GM10847 (cell line): ENCODE measurements at regions not wholly inside any gene's neighbourhood (a gene's known extent, or its start where the extent isn't known, plus 50 kb on each side); places are given as distances from the start of the nearest gene placed in this dataset.

Experiments used
- POLR2A ChIP-seq: IDR thresholded peaks from 2 replicates; pipeline ENCODE4 v1.6.1; 2011; ENCODE audit not compliant: insufficient read length; ENCODE audit errors: extremely low read depth

DNA sequence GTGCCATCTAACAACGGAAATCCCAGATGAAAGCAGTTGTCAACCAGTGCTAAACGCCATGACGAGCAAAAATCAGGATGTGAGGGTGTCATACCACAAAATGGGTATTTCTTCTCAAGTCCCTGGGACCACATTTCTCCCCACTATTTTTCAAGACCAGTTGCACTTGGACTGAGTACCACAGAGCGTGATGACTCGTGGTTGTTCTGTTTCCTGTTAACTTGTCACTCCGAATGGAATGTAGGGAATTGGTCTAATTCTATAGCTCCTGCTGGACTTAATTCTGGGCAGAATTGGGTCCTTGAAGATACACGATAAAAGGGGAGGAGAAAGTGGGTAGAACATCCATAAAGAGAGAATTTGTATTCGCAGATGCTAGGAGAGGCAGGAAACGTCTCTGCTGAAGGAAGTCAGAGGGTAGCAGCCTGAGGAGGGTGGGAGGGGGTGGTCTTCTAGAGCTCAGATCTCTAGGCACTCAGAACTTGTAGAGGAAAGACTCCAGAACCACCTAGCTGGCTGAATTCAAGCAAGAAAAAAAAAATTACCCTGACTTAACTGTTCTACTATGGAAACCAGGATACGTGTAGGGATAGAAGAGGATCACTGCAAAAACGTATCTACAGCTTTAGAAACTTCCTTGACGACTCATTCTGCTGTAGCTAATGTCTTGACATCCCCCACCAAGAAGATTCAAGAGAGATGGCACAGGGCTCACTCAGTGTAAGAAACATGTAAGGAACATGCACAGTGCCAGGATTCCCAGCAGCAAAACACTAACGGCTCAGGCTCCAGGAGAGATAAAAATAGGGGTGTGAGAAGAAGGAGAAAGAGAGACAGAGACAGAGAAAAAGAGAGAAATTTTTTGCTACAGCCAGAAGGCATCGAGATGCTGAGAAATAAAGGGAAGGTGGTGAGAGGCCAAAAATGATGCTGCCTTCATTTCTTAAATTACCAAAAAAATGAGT, 494.7 kb downstream of the CD83 start:
- TF ChIP-seq POLR2A: no peak

DNA sequence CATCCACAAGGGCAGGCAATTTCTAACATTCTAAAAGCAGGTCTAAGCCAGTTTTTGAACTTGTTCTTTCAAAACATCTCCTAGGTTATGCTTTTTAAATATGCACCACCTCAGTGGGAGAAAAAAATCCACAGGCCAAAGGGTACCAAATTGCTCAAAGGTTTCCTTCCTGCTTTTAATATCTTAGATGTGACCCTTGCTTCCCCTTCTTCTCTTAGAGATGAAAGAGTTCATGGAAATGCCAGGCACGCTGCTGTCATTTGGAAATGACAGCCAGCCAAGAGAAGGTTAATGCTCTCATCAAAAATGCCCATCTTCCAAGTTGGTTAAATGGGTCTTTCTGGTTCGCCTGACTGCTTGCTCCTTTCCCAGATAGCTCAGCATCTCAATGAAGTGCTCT, 497.1 kb downstream of the CD83 start:
- no peak for TF ChIP-seq POLR2A

DNA sequence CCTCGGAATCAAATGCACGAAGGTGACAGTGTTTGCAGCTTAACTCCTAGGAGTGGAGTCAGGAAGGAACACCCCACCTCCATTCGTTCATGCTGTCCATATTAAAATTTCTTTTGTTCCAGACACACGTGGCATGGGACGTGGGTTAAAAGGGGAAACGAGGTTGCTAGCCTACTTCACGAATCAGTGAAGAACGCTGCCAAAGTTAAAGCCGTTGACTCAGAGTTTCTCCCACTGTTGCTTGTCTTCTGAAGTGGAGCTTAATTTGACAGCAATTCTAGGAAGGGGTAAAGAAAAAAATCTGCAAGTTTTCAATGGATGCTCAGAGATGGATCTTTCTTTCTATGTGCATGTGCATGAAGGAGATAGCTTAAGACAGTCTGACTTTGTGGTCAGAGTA, 499.1 kb downstream of the CD83 start:
- no peak for TF ChIP-seq POLR2A

DNA sequence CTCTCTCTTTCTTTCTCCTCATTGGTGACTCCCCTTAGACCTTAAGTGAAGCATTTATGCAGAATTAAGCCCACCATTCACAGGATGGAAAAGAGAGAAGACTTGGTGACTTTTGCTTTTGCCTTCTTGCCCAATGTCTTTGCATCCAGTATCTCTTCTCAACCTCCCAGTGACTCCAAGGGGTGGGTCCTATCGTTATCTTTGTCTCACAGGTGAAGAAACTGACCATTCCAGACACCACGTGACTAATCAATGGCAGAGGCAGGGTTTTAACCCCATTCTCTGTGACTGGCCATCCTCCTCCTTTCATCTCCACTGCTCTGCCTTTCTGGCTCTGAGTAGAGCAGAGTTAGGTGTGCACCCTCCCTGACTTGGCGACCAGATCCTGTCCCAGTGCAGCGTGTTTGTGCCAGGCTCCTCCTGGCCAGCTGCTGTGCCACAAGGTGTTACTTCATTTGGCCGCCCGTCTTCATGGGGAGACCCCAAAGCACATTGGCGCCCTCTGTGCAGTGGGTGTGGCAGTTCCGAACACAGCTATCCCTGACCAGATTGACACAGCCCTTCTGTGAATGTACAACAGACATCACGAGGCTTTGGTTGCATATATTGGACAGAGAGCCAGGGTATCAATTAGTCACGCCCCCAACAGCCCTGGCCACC, 501.3 kb downstream of the CD83 start:
- TF ChIP-seq POLR2A: no peak

DNA sequence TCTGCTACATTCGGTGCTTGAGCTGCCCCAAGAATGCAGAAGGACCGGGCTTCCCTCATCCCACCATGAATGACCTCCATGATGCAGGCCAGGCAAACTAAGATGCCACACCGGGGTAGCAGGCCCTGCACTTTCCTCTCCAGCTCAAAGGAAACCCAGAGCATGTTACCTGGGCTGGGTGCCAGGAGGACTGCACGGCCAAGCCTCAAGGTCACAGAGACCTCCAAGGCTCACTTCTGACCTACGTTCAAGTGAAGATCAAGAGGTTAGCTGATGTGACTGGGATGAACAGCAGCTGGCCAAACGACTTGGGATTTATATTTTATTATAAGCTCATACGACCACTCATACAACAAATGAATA, 501.8 kb downstream of the CD83 start:
- no peak for TF ChIP-seq POLR2A

DNA sequence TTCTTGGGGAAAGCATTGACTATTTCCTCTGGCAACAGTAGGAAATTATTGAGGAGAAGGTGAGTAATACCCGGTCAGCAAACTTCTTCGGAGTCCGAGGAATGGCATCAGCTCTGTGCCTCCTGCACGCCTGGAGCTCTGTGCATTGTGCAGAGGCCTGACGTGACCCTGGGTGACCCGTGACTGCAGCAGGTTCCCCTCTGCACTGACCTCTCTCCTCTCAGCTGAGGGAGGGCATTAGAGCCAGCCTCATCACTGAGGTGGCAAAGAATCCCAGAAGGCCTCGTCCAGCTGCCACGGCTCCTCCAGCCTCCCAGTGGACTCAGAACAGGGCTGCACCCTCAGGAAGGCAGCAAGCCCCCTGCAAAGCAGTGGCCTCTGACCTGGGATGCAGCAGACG, 502.9 kb downstream of the CD83 start:
- no peak for TF ChIP-seq POLR2A

DNA sequence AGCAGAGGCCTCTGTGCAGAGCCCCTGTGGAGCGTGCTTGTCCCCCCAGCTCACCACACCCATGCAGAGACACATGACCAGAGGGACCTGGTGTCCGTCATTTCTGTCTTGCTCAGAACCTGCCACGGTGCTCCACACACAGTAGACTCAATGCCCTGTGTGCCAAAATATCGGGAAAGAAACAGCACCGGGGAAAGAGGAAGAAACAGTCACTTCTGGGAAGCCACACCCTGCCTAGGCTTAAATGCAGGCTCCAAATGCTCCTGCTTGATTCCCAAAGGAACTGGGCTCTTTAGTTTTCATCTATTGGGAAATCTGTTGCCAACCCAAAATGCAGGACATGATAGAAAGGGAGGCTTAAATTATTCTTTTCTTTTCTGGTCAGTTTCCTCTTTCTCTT, 503.9 kb downstream of the CD83 start:
- no peak for TF ChIP-seq POLR2A

DNA sequence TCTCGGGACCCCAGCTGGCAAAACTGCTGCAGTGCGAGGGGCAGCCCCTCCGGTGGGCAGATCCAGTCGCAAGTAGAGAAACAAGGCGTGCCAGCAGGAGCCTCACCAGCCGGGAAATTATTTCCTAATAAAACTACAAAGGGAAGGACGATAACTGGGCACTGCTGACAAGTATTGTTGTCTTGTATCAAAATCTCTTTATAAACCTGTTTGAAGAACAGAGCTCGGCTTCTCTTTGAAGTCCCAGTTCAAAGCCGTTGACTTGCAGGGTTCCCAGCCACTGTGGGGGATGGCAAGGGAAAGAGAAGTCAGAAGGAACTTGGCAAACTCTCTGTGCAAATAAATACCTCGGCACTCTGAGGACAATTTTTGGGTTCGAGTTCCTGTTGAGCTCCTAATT, 504.5 kb downstream of the CD83 start:
- TF ChIP-seq POLR2A: no peak

DNA sequence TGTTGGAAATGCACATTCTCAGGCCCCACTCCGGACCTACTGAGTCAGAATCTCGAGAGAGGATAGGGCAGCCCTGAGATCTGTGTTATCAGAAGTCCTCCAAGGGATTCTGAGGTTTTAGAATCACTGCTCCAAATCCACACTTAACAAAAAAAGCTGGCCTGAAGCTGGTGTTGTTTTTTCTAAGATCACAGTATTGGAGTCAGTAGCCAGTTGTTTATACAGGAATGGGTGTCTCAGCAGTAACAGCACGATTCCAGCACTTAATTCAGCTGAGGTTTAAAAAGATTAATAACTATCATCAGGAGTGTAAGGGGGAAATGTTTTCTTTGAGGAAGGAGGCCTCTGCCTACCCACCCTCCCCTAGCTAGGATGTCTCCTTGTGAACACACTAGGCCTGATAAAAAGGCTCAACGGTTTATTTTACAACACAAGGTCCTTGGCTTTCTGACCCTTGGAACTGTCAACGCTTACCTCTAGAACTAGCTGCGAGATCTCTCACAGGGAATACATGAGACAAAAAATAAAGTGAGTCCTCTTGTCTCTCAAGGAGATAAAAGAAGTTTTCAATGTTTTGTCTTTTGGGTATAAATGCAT, 505.4 kb downstream of the CD83 start:
- TF ChIP-seq POLR2A: no peak

DNA sequence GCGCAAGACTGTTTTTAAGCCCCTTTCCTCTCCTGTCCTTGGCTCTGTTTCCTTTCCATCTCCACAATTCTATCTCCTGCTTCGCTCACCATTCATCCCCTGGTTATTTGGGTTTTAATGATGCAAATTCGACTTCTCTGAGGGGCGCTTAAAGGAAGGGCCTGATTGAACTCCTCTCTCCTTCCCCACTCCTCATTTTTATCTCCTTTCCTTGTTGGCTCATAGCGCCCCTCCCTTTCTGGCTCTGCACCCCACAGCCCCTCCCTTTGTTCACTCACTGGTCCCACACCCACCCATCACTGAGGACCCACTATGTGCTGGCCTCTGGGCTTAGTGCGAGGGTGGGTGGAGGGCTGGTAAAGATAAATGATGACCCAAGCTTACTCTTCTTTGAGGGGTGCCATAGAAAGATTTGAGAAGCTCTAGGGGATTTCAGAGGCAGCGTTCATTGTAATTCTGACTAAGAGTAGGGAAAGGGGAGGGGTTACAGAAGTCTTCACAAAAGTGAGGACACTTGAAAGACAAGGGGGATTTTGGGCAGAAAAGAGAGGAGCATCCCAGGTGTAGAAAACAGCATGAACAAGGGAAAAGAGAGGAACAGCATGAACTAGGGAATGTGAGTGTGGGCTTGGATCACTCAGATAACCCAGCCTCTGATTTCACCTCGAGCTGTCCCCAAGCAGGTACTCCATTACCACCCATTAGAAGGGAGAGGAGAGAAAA, 507.8 kb downstream of the CD83 start:
- TF ChIP-seq POLR2A: no peak

DNA sequence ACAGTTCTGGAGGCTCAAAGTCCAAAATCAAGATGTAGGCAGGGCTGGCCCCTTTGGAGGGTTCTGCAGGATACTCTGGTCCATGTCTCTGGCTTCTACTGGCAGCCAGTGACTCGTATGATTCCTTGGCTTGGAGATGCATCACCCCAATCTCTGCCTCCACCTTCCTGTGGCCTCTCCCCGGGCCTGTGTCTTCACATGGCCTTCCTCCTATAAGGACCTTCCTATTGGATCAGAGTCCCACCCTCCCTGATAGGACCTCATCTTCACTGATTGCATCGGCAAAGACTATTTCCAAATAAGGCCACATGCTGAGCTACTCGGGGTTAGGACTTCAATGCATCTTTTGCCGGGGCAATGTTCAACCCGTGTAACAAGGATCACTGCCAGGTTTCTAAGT, 509.0 kb downstream of the CD83 start:
- TF ChIP-seq POLR2A: no peak

DNA sequence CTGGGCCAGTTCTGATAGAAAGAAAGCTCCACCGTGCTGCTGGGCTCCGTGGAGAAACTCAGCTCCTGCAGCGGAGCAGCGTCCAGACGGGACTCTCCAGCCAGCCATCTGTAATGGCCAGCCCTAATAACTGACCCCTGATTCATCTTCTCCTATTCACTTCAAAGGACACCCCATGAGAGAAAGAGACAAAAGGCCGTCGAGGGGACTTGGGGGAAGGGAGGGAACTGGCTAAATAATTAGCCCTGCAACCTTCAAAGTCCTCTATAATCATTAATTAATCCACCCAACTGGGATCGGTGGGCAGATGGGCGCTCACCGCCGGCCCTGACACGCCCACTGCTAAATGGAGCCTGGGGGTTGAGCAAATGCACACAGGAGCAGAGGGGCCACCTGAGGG, 512.4 kb downstream of the CD83 start:
- no peak for TF ChIP-seq POLR2A

DNA sequence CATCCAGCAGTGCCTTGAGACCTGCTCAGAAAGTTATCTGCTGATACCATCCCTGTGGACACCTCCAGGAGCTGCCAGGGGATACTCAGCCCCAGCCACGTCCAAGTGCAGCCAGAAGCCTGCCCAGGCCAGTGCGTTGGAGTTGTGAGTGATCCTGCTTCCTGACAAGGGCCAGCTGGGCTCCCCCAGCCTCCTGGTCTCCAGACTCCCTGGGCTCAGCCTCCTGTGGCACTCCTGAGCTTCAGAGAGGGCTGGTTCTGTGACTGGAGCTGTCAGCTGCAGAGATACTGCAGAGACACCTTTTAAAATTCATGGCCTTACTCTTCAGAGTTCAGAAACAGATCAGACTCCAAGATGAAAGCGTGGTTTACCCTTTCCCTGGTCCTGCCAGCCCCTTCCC, 515.9 kb downstream of the CD83 start:
- no peak for TF ChIP-seq POLR2A

DNA sequence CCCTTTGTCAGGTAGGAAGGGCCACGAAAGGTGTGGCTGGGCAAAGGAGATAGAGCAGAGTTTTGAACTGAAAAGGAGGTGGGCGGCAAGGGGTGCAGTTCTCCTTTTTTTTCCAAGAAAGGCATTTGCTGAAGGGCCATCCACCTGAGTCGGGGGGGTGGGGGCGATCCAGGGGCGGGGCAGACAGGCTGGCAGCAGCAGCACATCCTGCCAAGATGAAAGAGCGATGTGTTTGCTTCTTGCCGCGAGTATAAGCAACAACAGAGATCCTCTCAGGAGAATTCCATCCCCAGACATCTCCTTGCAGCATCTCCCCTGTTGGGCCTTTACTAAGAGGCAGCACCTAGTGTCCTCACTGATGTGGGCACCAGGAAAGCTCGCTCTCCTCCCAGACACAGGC, 516.5 kb downstream of the CD83 start:
- TF ChIP-seq POLR2A: no peak

DNA sequence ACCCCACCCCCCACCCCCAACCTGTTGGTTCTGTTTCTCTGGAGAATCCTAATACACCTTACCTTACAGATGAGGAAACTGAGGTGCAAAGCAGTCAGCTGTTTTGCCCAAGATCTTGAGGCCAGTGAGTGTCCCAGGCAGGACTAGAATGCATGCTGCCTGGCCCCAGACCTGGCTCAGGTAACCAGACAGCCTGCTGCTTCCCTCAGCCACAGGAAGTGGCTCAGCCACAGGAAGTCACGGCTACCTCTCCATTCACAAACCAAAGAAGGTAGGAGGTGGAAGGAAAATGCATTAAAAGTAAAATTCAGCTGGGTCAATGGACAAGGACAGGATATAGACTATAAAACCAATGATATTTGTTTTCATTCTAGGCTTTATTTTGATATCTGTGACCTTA, 517.6 kb downstream of the CD83 start:
- no peak for TF ChIP-seq POLR2A

DNA sequence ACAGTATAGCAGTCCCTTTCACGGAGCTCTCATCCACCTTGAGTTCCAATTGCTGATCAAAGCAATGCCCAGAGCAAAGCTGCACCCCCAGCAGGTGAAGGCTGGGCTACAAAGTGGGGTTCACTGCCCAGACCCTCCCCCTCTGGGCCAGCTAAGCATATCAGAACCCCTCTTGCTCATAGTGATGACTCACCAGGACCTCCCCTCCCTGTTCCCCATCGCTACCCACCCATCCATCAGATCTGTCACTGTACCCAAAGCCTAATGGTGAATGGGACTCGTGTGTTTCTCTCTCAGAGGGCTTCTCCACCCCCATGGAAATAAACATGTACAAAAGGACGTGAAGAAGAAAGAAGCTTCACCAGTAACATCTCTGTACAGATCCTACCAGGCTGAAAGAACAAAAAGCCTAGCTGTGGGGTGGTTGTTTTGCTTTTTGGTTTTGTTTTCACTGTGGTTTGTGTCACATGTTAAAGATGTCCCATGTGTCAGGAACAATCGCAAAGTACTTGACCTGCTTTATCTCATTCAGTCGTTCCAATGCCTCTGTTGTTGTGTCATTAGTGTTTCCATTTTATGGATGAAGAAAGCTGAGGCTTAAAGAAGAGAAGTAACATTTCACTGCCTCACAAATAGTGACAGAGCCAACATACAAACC, 518.5 kb downstream of the CD83 start:
- TF ChIP-seq POLR2A: no peak

DNA sequence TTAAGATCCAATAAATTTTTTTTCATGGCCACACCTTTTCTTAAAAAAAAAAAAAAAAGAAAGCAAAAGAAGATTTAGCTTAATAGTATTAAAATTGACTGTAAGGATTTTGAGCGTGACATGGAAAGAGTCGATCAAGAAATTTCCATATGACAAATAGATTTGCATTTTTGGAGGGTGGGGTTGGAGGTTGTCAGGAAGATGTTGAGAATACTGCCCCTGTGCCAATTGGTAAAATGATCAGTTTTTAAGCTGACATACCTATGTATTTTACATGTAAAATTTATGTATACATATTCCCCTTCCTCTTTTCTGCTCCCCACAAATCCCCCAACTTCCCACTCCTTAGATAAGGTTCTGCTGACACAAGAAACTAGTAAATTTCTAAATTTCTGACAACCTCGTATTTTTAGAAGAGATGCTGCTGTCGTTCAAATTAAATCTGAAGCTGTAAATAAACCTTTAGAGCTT, 520.9 kb downstream of the CD83 start:
- TF ChIP-seq POLR2A: no peak
